ENCODE measurements at regions not wholly inside any gene's neighbourhood (a gene's known extent, or its start where the extent isn't known, plus 50 kb on each side); places are given as distances from the start of the nearest gene placed in this dataset.

DNA sequence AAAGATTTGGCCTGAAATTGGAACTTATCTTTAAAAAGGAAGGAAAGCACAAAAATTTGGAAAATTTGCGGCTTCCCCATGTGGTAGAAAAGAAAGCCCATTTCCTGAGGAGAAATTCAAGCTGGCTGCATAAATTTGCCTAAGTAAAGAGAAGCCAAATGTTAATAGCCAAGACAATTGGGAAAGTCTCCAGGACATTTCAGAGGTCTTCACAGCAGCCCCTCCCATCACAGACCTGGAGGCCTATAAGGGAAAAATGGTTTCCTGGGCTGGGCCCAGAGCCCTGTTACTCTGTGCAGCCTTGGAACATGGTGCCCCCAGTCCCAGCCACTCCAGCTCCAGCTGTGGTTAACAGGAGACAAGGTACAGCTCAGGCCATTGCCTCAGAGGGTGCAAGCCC lies 736.5 kb downstream of the HACE1 start:
- ChIA-PET CTCF (no interaction called here), POLR2A (no interaction called here)
- dilution Hi-C loops (cut with MboI; ENCODE audit: extremely low pct_ligation_motif_present, low sequenced_read_pairs) = no loop called here
- H3K27me3 ChIP-seq (ENCODE audit: control insufficient read depth in 2 of 2, insufficient read depth in 2 of 2, low read length in 2 of 2) = no peaks in the 10 kb centered on the region
- no peak overlapping the region for H2AFZ ChIP-seq (ENCODE audit: low read depth, low read length)
- H3K9me3 ChIP-seq (replicated peaks; ENCODE audit: control insufficient read depth, insufficient read depth, low read length) = no peaks in the 10 kb centered on the region
- TF ChIP-seq, protein P1, sequence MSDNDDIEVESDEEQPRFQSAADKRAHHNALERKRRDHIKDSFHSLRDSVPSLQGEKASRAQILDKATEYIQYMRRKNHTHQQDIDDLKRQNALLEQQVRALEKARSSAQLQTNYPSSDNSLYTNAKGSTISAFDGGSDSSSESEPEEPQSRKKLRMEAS (IDR thresholded peaks at IDR 0.05; ENCODE audit: insufficient read depth, insufficient read length) = no peak
- no peak for TF ChIP-seq EZH2 (IDR thresholded peaks at IDR 0.05; ENCODE audit: borderline replicate concordance, low read depth, low read length, severe bottlenecking)
- no peak for TF ChIP-seq POLR2A (IDR thresholded peaks at IDR 0.05; ENCODE audit: low read depth, low read length)
- TF ChIP-seq, protein P2, sequence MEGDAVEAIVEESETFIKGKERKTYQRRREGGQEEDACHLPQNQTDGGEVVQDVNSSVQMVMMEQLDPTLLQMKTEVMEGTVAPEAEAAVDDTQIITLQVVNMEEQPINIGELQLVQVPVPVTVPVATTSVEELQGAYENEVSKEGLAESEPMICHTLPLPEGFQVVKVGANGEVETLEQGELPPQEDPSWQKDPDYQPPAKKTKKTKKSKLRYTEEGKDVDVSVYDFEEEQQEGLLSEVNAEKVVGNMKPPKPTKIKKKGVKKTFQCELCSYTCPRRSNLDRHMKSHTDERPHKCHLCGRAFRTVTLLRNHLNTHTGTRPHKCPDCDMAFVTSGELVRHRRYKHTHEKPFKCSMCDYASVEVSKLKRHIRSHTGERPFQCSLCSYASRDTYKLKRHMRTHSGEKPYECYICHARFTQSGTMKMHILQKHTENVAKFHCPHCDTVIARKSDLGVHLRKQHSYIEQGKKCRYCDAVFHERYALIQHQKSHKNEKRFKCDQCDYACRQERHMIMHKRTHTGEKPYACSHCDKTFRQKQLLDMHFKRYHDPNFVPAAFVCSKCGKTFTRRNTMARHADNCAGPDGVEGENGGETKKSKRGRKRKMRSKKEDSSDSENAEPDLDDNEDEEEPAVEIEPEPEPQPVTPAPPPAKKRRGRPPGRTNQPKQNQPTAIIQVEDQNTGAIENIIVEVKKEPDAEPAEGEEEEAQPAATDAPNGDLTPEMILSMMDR (IDR thresholded peaks at IDR 0.05; ENCODE audit: extremely low read depth in 1 of 2, insufficient read depth in 1 of 2, low read depth in 1 of 2, low read length in 2 of 2) = no peak
- TF ChIP-seq FOS (IDR thresholded peaks at IDR 0.05; ENCODE audit: borderline replicate concordance, insufficient read depth, low read length) = no peak
- TF ChIP-seq POLR2AphosphoS5 (IDR thresholded peaks at IDR 0.05; ENCODE audit: insufficient read depth, low read depth, low read length) = no peak
- no peak for TF ChIP-seq GATA2 (IDR thresholded peaks at IDR 0.05; ENCODE audit: insufficient read depth, insufficient read length, low read depth, low read length)
- H3K9ac ChIP-seq (replicated peaks; ENCODE audit: extremely low read depth, insufficient read depth, low read length) = no peak overlapping the region
- DNase-seq (ENCODE audit: low read depth, low spot score) (no peak), FAIRE-seq (no peak)
- no peaks in the 10 kb centered on the region for H4K20me1 ChIP-seq (replicated peaks; ENCODE audit: control insufficient read depth, extremely low read depth, insufficient read depth, low read length)
- H3K9me1 ChIP-seq (replicated peaks; ENCODE audit: control insufficient read depth, extremely low read depth, insufficient read depth, low read length) = no peaks in the 10 kb centered on the region
- intact Hi-C loops (cut with micrococcal nuclease) = no loop called here
- H3K27ac ChIP-seq (ENCODE audit: insufficient read depth, low read depth, low read length) = no peak overlapping the region
- no peaks in the 10 kb centered on the region for H3K4me1 ChIP-seq (ENCODE audit: control insufficient read depth, extremely low read depth, insufficient read depth, low read length)
- no peak overlapping the region for H3K4me3 ChIP-seq (replicated peaks in 1 of 3; ENCODE audit: insufficient read depth in 1 of 3, low read depth in 1 of 3, low read length in 3 of 3)
- H3K36me3 ChIP-seq (ENCODE audit: control insufficient read depth in 2 of 2, extremely low read depth in 1 of 2, insufficient read depth in 2 of 2, low read length in 2 of 2) = no peaks in the 10 kb centered on the region
- no TSS peak for BruUV-seq (replicated peaks)
- no peaks in the 10 kb centered on the region for H3K79me2 ChIP-seq (ENCODE audit: control insufficient read depth, insufficient read depth, low read length)
- no peak overlapping the region for H3K4me2 ChIP-seq (ENCODE audit: insufficient read depth, low read length)

All from endothelial cell of umbilical vein (primary cell).